ENCODE measurements at regions not wholly inside any gene's neighbourhood (a gene's known extent, or its start where the extent isn't known, plus 50 kb on each side); places are given as distances from the start of the nearest gene placed in this dataset.

- H3K36me3 ChIP-seq (ENCODE audit: control insufficient read depth in 4 of 4, insufficient read depth in 3 of 4, low read depth in 1 of 4, low read length in 3 of 4): no peaks in the 10 kb centered on the region
- peaks cover 2 to 11% (median 4%) of the 10 kb centered on the region in 4 donors for H3K9me3 ChIP-seq (ENCODE audit: control insufficient read depth in 4 of 4, low read length in 3 of 4)
Observed at GRCh38 chr9:129514891-129515290, 106.0 kb downstream of the C9orf50 start.

GRCh38 chr9:129514497-129514867, 106.4 kb downstream of the C9orf50 start:
- no peak overlapping the region for H3K9ac ChIP-seq (ENCODE audit: low read depth in 1 of 2, low read length in 2 of 2)
- no peak overlapping the region for H3K4me3 ChIP-seq (ENCODE audit: low read depth in 1 of 3, low read length in 3 of 3)
- peaks cover 2 to 11% (median 4%) of the 10 kb centered on the region in 4 donors for H3K9me3 ChIP-seq (ENCODE audit: control insufficient read depth in 4 of 4, low read length in 3 of 4)
- H3K27ac ChIP-seq (ENCODE audit: low read depth in 1 of 2, low read length in 2 of 2): no peak overlapping the region
- WGBS: 87% methylated on average over 3 of the region's 3 CpGs
- no peaks in the 10 kb centered on the region for H3K36me3 ChIP-seq (ENCODE audit: control insufficient read depth in 4 of 4, insufficient read depth in 3 of 4, low read depth in 1 of 4, low read length in 3 of 4)
- H3K4me1 ChIP-seq (ENCODE audit: control insufficient read depth in 4 of 4, insufficient read depth in 4 of 4, low read length in 3 of 4): no peaks in the 10 kb centered on the region
- TF ChIP-seq JUND (IDR thresholded peaks at IDR 0.05): no peak
- TF ChIP-seq SP1 (IDR thresholded peaks at IDR 0.05): no peak
- TF ChIP-seq HNF4G (IDR thresholded peaks at IDR 0.05): no peak
- no peak for TF ChIP-seq HNF4A (conservative IDR thresholded peaks at IDR 0.05)
- no peak for TF ChIP-seq NR2F2 (IDR thresholded peaks at IDR 0.05)
- TF ChIP-seq RAD21 (IDR thresholded peaks at IDR 0.05): no peak
- TF ChIP-seq YY1 (IDR thresholded peaks at IDR 0.05): no peak
- no peak for TF ChIP-seq EGR1 (IDR thresholded peaks at IDR 0.05; ENCODE audit: low read depth in 2 of 2)
- no peak for TF ChIP-seq REST (IDR thresholded peaks at IDR 0.05)
- TF ChIP-seq ZBTB33 (IDR thresholded peaks at IDR 0.05): no peak
- no peak for TF ChIP-seq GABPA (IDR thresholded peaks at IDR 0.05 in 1 of 2, conservative IDR thresholded peaks at IDR 0.05 in 1 of 2)
- TF ChIP-seq ATF3 (IDR thresholded peaks at IDR 0.05): no peak
- no peak for TF ChIP-seq TAF1 (conservative IDR thresholded peaks at IDR 0.05)
- TF ChIP-seq CTCF (IDR thresholded peaks at IDR 0.05; ENCODE audit: low read depth, low read length, missing input control): no peak
- TF ChIP-seq RXRA (IDR thresholded peaks at IDR 0.05): no peak
- no peak for TF ChIP-seq MAX (IDR thresholded peaks at IDR 0.05)
- no peak for TF ChIP-seq FOXA2 (IDR thresholded peaks at IDR 0.05)
- TF ChIP-seq FOXA1 (IDR thresholded peaks at IDR 0.05): no peak
- no peak for DNase-seq (ENCODE audit: low spot score)
- no peaks in the 10 kb centered on the region for H3K27me3 ChIP-seq (ENCODE audit: control insufficient read depth in 4 of 4, insufficient read depth in 4 of 4, low read length in 3 of 4)

More at GRCh38 chr9:129514891-129515290, 106.0 kb downstream of the C9orf50 start:
- no peaks in the 10 kb centered on the region for H3K27me3 ChIP-seq (ENCODE audit: control insufficient read depth in 4 of 4, insufficient read depth in 4 of 4, low read length in 3 of 4)
- no peak for DNase-seq (ENCODE audit: low spot score)
- H3K27ac ChIP-seq (ENCODE audit: low read depth in 1 of 2, low read length in 2 of 2): no peak overlapping the region
- TF ChIP-seq JUND (IDR thresholded peaks at IDR 0.05): no peak
- no peak for TF ChIP-seq RXRA (IDR thresholded peaks at IDR 0.05)
- no peak for TF ChIP-seq HNF4G (IDR thresholded peaks at IDR 0.05)
- H3K4me3 ChIP-seq (ENCODE audit: low read depth in 1 of 3, low read length in 3 of 3): no peak overlapping the region
- H3K4me1 ChIP-seq (ENCODE audit: control insufficient read depth in 4 of 4, insufficient read depth in 4 of 4, low read length in 3 of 4): no peaks in the 10 kb centered on the region
- WGBS: 93% methylated on average over 2 of the region's 2 CpGs
- no peak overlapping the region for H3K9ac ChIP-seq (ENCODE audit: low read depth in 1 of 2, low read length in 2 of 2)
